SK-N-SH (cell line): ENCODE measurements at regions not wholly inside any gene's neighbourhood (a gene's known extent, or its start where the extent isn't known, plus 50 kb on each side); places are given as distances from the start of the nearest gene placed in this dataset.

Experiments used
- CTCF ChIA-PET: fragments of 300-600, 350-600 bp; formaldehyde crosslinking; extraction: SDS; loops from one replicate; lab custom pipeline; 2021; lab: Yijun Ruan, JAX
- POLR2A ChIA-PET: fragments of 350-600 bp; sonication (Branson Sonifier 250); formaldehyde crosslinking; extraction: SDS; loops from one replicate; lab custom pipeline; 2020; ENCODE audit warnings: antibody characterized with exemption, inconsistent platforms; lab: Yijun Ruan, JAX
- DNase-seq: peaks from one replicate; pipeline ENCODE4 v3.0.0; 2012
- H2AFZ ChIP-seq: fragments of 200-600 bp; sonication (generic); 2 replicates; pipeline ENCODE4 v1.8.1; 2016; ENCODE audit warnings: antibody characterized with exemption, mild to moderate bottlenecking, low read depth
- H3F3A ChIP-seq: fragments of 200-600 bp; sonication (generic); replicated peaks from 2 replicates; pipeline ENCODE3; 2016; ENCODE audit warnings: antibody characterized with exemption, mild to moderate bottlenecking; ENCODE audit not compliant: insufficient read depth
- H3K27ac ChIP-seq, 2 experiments: fragments of 200-500 bp in 1 of 2; fragments of 200-600 bp in 1 of 2; sonication (Bioruptor generic) in 1 of 2; sonication (generic), shearing (Covaris generic) in 1 of 2; 2 replicates each; pipeline versions ENCODE4 v1.5.1 to v1.6.1; 2014 to 2016; ENCODE audit warnings: low read depth in 2 of 2, inconsistent platforms in 1 of 2, low read length in 1 of 2, mild to moderate bottlenecking in 1 of 2, mixed read lengths in 1 of 2
- H3K27me3 ChIP-seq: fragments of 200-600 bp; sonication (generic), shearing (Covaris generic); 2 replicates; pipeline ENCODE4 v1.6.1; 2016; ENCODE audit warnings: mixed run types; ENCODE audit not compliant: insufficient read depth
- H3K36me3 ChIP-seq, 2 experiments: fragments of 200-500 bp in 1 of 2; fragments of 200-600 bp in 1 of 2; sonication (Bioruptor generic) in 1 of 2; sonication (generic) in 1 of 2; replicated peaks in 1 of 2; 2 replicates each; pipeline versions ENCODE3 to v1.5.1; 2014 to 2016; ENCODE audit warnings: low read length in 1 of 2, mild to moderate bottlenecking in 1 of 2; ENCODE audit not compliant: insufficient read depth in 2 of 2, control insufficient read depth in 1 of 2
- H3K4me1 ChIP-seq, 2 experiments: fragments of 200-500 bp in 1 of 2; fragments of 200-600 bp in 1 of 2; sonication (Bioruptor generic) in 1 of 2; sonication (generic), shearing (Covaris generic) in 1 of 2; 2 replicates each; pipeline versions ENCODE4 v1.5.1 to v1.6.1; 2014 to 2016; ENCODE audit warnings: low read depth in 1 of 2, low read length in 1 of 2, mixed run types in 1 of 2; ENCODE audit not compliant: insufficient read depth in 2 of 2, control insufficient read depth in 1 of 2
- H3K4me2 ChIP-seq: fragments of 200-600 bp; sonication (generic), shearing (Covaris generic); 2 replicates; pipeline ENCODE4 v1.6.1; 2017; ENCODE audit warnings: mixed run types
- H3K4me3 ChIP-seq, 2 experiments: fragments of 200-500 bp in 1 of 2; fragments of 200-600 bp in 1 of 2; sonication (Bioruptor generic) in 1 of 2; sonication (generic), shearing (Covaris generic) in 1 of 2; 2 replicates each; pipeline versions ENCODE4 v1.5.1 to v1.8.1; 2014 to 2016; ENCODE audit warnings: low read depth in 2 of 2, inconsistent platforms in 1 of 2, low read length in 1 of 2, mild to moderate bottlenecking in 1 of 2, mixed read lengths in 1 of 2, moderate library complexity in 1 of 2
- H3K79me2 ChIP-seq: fragments of 200-600 bp; sonication (generic); 2 replicates; pipeline ENCODE4 v1.8.1; 2017; ENCODE audit warnings: mild to moderate bottlenecking; ENCODE audit not compliant: insufficient read depth
- H3K9ac ChIP-seq: fragments of 200-600 bp; sonication (generic); 2 replicates; pipeline ENCODE4 v1.6.1; 2017; ENCODE audit warnings: mixed run types
- H3K9me2 ChIP-seq: fragments of 200-600 bp; sonication (generic); 2 replicates; pipeline ENCODE4 v1.6.1; 2017; ENCODE audit warnings: mixed run types
- H3K9me3 ChIP-seq: fragments of 200-600 bp; sonication (generic); 2 replicates; pipeline ENCODE4 v1.6.1; 2017; ENCODE audit warnings: mixed run types, mild to moderate bottlenecking, moderate library complexity
- H4K20me1 ChIP-seq: fragments of 200-600 bp; sonication (generic); 2 replicates; pipeline ENCODE4 v1.6.1; 2017; ENCODE audit warnings: mild to moderate bottlenecking, mixed run types; ENCODE audit not compliant: insufficient read depth
- CHD2 ChIP-seq: fragments of 150-350 bp; IDR thresholded peaks from 2 replicates; pipeline ENCODE4 v1.6.1; 2018; ENCODE audit warnings: low read length; ENCODE audit not compliant: partially characterized antibody
- CTCF ChIP-seq: fragments of 200-600 bp; sonication (generic); IDR thresholded peaks from 2 replicates; pipeline ENCODE4 v1.6.1; 2017; ENCODE audit warnings: antibody characterized with exemption, mild to moderate bottlenecking, moderate library complexity
- ELF1 ChIP-seq: IDR thresholded peaks from 2 replicates; pipeline ENCODE4 v1.4.0; 2012
- EP300 ChIP-seq, 2 experiments: IDR thresholded peaks; 2 replicates each; pipeline versions ENCODE4 v1.4.0 to v1.6.1; 2012; ENCODE audit warnings: borderline replicate concordance in 1 of 2, low read depth in 1 of 2, low read length in 1 of 2
- FOSL2 ChIP-seq: IDR thresholded peaks from 2 replicates; pipeline ENCODE4 v1.4.0; 2012; ENCODE audit warnings: low read depth, mild to moderate bottlenecking, moderate library complexity, borderline replicate concordance
- FOXJ3 ChIP-seq: sonication (generic); formaldehyde crosslinking; IDR thresholded peaks from 2 replicates; pipeline ENCODE4 v1.5.1; 2020; ENCODE audit warnings: mild to moderate bottlenecking, missing genetic modification reagents
- FOXM1 ChIP-seq: IDR thresholded peaks from 2 replicates; pipeline ENCODE4 v1.4.0; 2012; ENCODE audit warnings: low read depth, mild to moderate bottlenecking
- GABPA ChIP-seq: IDR thresholded peaks from 2 replicates; pipeline ENCODE4 v1.4.0; 2012; ENCODE audit warnings: low read depth, mild to moderate bottlenecking
- JUND ChIP-seq: IDR thresholded peaks from 2 replicates; pipeline ENCODE4 v1.4.0; 2012
- MAX ChIP-seq: IDR thresholded peaks from 2 replicates; pipeline ENCODE4 v1.4.0; 2012; ENCODE audit warnings: low read depth
- MEF2A ChIP-seq: IDR thresholded peaks from 2 replicates; pipeline ENCODE4 v1.4.0; 2012; ENCODE audit warnings: low read depth, borderline replicate concordance
- MXI1 ChIP-seq: IDR thresholded peaks from 2 replicates; pipeline ENCODE4 v1.6.1; 2012; ENCODE audit warnings: mild to moderate bottlenecking, low read depth, low read length, improper control_type of control experiment
- NFIC ChIP-seq: IDR thresholded peaks from 2 replicates; pipeline ENCODE4 v1.4.0; 2012; ENCODE audit warnings: borderline replicate concordance
- RAD21 ChIP-seq: IDR thresholded peaks from 2 replicates; pipeline ENCODE4 v1.6.1; 2012; ENCODE audit warnings: mild to moderate bottlenecking, low read length
- RCOR1 ChIP-seq: fragments of 150-350 bp; IDR thresholded peaks from 2 replicates; pipeline ENCODE4 v1.6.1; 2017; ENCODE audit warnings: antibody characterized with exemption, low read length
- RXRA ChIP-seq: IDR thresholded peaks from 2 replicates; pipeline ENCODE4 v1.4.0; 2012; ENCODE audit warnings: low read depth, mild to moderate bottlenecking, borderline replicate concordance
- SIN3A ChIP-seq: IDR thresholded peaks from 2 replicates; pipeline ENCODE4 v1.6.1; 2012; ENCODE audit warnings: low read depth, mild to moderate bottlenecking, low read length, moderate library complexity, borderline replicate concordance
- YY1 ChIP-seq: IDR thresholded peaks from 2 replicates; pipeline ENCODE4 v1.4.0; 2012; ENCODE audit warnings: low read depth, mild to moderate bottlenecking
- ZBTB33 ChIP-seq: IDR thresholded peaks from 2 replicates; pipeline ENCODE4 v1.4.0; 2012; ENCODE audit warnings: low read depth, borderline replicate concordance
- WGBS: methylation state at CpG from one replicate; pipeline ENCODE4 v1.1.6; 2017; ENCODE audit warnings: low lambda C conversion rate; 5-methylcytosine and 5-hydroxymethylcytosine counted together
- TF ChIP-seq, protein P1 (sequence below): IDR thresholded peaks from 2 replicates; pipeline ENCODE4 v1.6.1; 2012; ENCODE audit warnings: mild to moderate bottlenecking, low read depth, low read length, moderate library complexity

- no peak for DNase-seq
- Histone ChIP-seq H3K4me1 (no peaks in the 10 kb centered on the region), H3K4me2 (no peak overlapping the region), H4K20me1 (no peaks in the 10 kb centered on the region), H3F3A (no peaks in the 10 kb centered on the region), H3K9ac (no peak overlapping the region), H3K9me2 (no peaks in the 10 kb centered on the region), H3K27me3 (peaks cover 28% of the 10 kb centered on the region)
- 14% methylated on average over 6 of the region's 6 CpGs for WGBS
- POLR2A ChIA-PET, result no interaction called here
- no peak for TF ChIP-seq RXRA
- TF ChIP-seq, protein P1, sequence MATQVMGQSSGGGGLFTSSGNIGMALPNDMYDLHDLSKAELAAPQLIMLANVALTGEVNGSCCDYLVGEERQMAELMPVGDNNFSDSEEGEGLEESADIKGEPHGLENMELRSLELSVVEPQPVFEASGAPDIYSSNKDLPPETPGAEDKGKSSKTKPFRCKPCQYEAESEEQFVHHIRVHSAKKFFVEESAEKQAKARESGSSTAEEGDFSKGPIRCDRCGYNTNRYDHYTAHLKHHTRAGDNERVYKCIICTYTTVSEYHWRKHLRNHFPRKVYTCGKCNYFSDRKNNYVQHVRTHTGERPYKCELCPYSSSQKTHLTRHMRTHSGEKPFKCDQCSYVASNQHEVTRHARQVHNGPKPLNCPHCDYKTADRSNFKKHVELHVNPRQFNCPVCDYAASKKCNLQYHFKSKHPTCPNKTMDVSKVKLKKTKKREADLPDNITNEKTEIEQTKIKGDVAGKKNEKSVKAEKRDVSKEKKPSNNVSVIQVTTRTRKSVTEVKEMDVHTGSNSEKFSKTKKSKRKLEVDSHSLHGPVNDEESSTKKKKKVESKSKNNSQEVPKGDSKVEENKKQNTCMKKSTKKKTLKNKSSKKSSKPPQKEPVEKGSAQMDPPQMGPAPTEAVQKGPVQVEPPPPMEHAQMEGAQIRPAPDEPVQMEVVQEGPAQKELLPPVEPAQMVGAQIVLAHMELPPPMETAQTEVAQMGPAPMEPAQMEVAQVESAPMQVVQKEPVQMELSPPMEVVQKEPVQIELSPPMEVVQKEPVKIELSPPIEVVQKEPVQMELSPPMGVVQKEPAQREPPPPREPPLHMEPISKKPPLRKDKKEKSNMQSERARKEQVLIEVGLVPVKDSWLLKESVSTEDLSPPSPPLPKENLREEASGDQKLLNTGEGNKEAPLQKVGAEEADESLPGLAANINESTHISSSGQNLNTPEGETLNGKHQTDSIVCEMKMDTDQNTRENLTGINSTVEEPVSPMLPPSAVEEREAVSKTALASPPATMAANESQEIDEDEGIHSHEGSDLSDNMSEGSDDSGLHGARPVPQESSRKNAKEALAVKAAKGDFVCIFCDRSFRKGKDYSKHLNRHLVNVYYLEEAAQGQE, result no peak
- no peak for TF ChIP-seq FOXM1
- TF ChIP-seq CHD2, result no peak
- TF ChIP-seq FOXJ3 (CRISPR knock-in tag), result no peak
- no peak for TF ChIP-seq GABPA
- no peak for TF ChIP-seq SIN3A
- no peak for TF ChIP-seq EP300 (IDR thresholded peaks at IDR 0.05; ENCODE audit: borderline replicate concordance in 1 of 2, low read depth in 1 of 2, low read length in 1 of 2)
- TF ChIP-seq MXI1, result no peak
- TF ChIP-seq CTCF, result no peak
- TF ChIP-seq MEF2A, result no peak
- TF ChIP-seq NFIC, result no peak
- TF ChIP-seq FOSL2, result no peak
- no peak for TF ChIP-seq JUND
- no peak for TF ChIP-seq RCOR1
- TF ChIP-seq ZBTB33, result no peak
- TF ChIP-seq ELF1, result no peak
- no peak for TF ChIP-seq RAD21
- TF ChIP-seq YY1, result no peak
- no peak for TF ChIP-seq MAX
- TF ChIP-seq, all 33 proteins: peak for 0
- Histone ChIP-seq H3K36me3 (no peaks in the 10 kb centered on the region), H3K9me3 (peaks cover 5% of the 10 kb centered on the region), H3K27ac (no peak overlapping the region), H3K4me3 (no peak overlapping the region), H2AFZ (no peak overlapping the region), H3K79me2 (no peaks in the 10 kb centered on the region)
- CTCF ChIA-PET, result no interaction called here
Observed at GRCh38 chr10:44818041-44818649, 93.0 kb upstream of the TMEM72 start.
